GM12864 (cell line): ENCODE measurements at regions not wholly inside any gene's neighbourhood (a gene's known extent, or its start where the extent isn't known, plus 50 kb on each side); places are given as distances from the start of the nearest gene placed in this dataset.
"Not testable (repeated sequence)": the region's sequence is repeated elsewhere in the genome, so short reads cannot be mapped to it uniquely, and the experiment has no call there.

Experiments
- DNase-seq: peaks from one replicate; pipeline ENCODE4 v3.0.0-alpha.2; 2011; ENCODE audit warnings: low read depth
- H3K4me3 ChIP-seq: 2 replicates; pipeline ENCODE4 v1.5.1; 2011; ENCODE audit warnings: mild to moderate bottlenecking, low read depth, low read length, control low read depth
- CTCF ChIP-seq: IDR thresholded peaks from 2 replicates; pipeline ENCODE4 v1.5.1; 2011; ENCODE audit warnings: low read depth, mild to moderate bottlenecking, moderate library complexity, low read length, control low read depth, inconsistent platforms; ENCODE audit errors: missing control alignments

GRCh38 chr4:156388826-156389225 lies 435.2 kb upstream of the CTSO start:
- TF ChIP-seq CTCF = no peak
- H3K4me3 ChIP-seq = no peak overlapping the region
- DNase-seq = no peak

- DNase-seq = no peak
- TF ChIP-seq CTCF = peak; percentile 26
- no peak overlapping the region for H3K4me3 ChIP-seq
These were observed 424.5 kb upstream of the CTSO start for GRCh38 chr4:156378033-156378665.

- H3K4me3 ChIP-seq = no peak overlapping the region
- no peak for DNase-seq
- no peak for TF ChIP-seq CTCF
These were observed 423.5 kb upstream of the CTSO start for GRCh38 chr4:156377036-156377710.

- no peak overlapping the region for H3K4me3 ChIP-seq
- TF ChIP-seq CTCF = no peak
- DNase-seq = no peak
These were observed 421.2 kb upstream of the CTSO start for GRCh38 chr4:156374894-156375293.

GRCh38 chr4:156374069-156374468 lies 420.4 kb upstream of the CTSO start:
- no peak for TF ChIP-seq CTCF
- no peak overlapping the region for H3K4me3 ChIP-seq
- DNase-seq = no peak

- H3K4me3 ChIP-seq, DNase-seq: not testable (repeated sequence)
These were observed 413.8 kb upstream of the CTSO start for GRCh38 chr4:156367502-156367901.

- H3K4me3 ChIP-seq = no peak overlapping the region
- no peak for TF ChIP-seq CTCF
- DNase-seq = no peak
These were observed 408.9 kb upstream of the CTSO start for GRCh38 chr4:156362581-156362980.
